ENCODE measurements at regions not wholly inside any gene's neighbourhood (a gene's known extent, or its start where the extent isn't known, plus 50 kb on each side); places are given as distances from the start of the nearest gene placed in this dataset.

DNA sequence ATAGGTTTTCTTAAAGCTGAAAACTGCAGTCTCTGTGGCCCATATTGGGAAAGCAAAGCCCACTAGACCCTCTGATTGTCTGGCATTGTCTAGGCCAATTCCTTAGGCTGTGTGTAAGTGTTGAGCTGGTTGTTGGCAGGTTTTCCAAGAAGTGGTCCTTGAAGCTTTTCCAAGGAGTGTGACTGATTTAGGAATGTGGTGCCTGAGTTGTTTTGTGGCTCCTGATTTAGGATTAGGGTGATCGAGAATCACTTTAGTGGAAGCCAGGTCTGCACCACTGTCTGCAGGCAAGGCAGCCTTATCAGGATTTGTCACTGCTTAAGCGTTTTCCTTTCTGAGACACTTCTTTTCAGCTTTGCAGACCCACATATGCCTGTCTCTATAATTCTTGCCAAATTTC is 339.0 kb upstream of the DDX53 start:
- no peaks in the 10 kb centered on the region for H3K4me1 ChIP-seq (ENCODE audit: control insufficient read depth, extremely low read depth, insufficient read depth, low read length)
- H3K9ac ChIP-seq (replicated peaks; ENCODE audit: extremely low read depth, insufficient read depth, low read length): no peak overlapping the region
- DNase-seq (ENCODE audit: low read depth, low spot score): no peak
- H4K20me1 ChIP-seq (replicated peaks; ENCODE audit: control insufficient read depth, extremely low read depth, insufficient read depth, low read length): no peaks in the 10 kb centered on the region
- ChIA-PET POLR2A (no interaction called here), CTCF (interaction anchor here (0.6 kb wide), 1 partner anchor 1035 kb away, joined by 3 read pairs; no protein-coding TSS in a partner anchor)
- intact Hi-C loops (cut with micrococcal nuclease): no loop called here
- no peaks in the 10 kb centered on the region for H3K79me2 ChIP-seq (ENCODE audit: control insufficient read depth, insufficient read depth, low read length)
- TF ChIP-seq, protein P1, sequence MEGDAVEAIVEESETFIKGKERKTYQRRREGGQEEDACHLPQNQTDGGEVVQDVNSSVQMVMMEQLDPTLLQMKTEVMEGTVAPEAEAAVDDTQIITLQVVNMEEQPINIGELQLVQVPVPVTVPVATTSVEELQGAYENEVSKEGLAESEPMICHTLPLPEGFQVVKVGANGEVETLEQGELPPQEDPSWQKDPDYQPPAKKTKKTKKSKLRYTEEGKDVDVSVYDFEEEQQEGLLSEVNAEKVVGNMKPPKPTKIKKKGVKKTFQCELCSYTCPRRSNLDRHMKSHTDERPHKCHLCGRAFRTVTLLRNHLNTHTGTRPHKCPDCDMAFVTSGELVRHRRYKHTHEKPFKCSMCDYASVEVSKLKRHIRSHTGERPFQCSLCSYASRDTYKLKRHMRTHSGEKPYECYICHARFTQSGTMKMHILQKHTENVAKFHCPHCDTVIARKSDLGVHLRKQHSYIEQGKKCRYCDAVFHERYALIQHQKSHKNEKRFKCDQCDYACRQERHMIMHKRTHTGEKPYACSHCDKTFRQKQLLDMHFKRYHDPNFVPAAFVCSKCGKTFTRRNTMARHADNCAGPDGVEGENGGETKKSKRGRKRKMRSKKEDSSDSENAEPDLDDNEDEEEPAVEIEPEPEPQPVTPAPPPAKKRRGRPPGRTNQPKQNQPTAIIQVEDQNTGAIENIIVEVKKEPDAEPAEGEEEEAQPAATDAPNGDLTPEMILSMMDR (IDR thresholded peaks at IDR 0.05; ENCODE audit: extremely low read depth in 1 of 2, insufficient read depth in 1 of 2, low read depth in 1 of 2, low read length in 2 of 2): no peak
- no peak for TF ChIP-seq MYC (IDR thresholded peaks at IDR 0.05; ENCODE audit: low read depth, low read length)
- no peak for TF ChIP-seq POLR2AphosphoS5 (IDR thresholded peaks at IDR 0.05; ENCODE audit: insufficient read depth, low read depth, low read length)
- no peak for TF ChIP-seq GATA2 (IDR thresholded peaks at IDR 0.05; ENCODE audit: insufficient read depth, insufficient read length, low read depth, low read length)
- TF ChIP-seq, protein P2, sequence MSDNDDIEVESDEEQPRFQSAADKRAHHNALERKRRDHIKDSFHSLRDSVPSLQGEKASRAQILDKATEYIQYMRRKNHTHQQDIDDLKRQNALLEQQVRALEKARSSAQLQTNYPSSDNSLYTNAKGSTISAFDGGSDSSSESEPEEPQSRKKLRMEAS (IDR thresholded peaks at IDR 0.05; ENCODE audit: insufficient read depth, insufficient read length): no peak
- no peak for TF ChIP-seq FOS (IDR thresholded peaks at IDR 0.05; ENCODE audit: borderline replicate concordance, insufficient read depth, low read length)
- TF ChIP-seq EZH2 (IDR thresholded peaks at IDR 0.05; ENCODE audit: borderline replicate concordance, low read depth, low read length, severe bottlenecking): no peak
- no peak for TF ChIP-seq POLR2A (IDR thresholded peaks at IDR 0.05; ENCODE audit: low read depth, low read length)
- no peak for TF ChIP-seq JUN (IDR thresholded peaks at IDR 0.05; ENCODE audit: borderline replicate concordance, insufficient read depth, insufficient read length, low read depth)
- no peak for FAIRE-seq
- H3K4me3 ChIP-seq (replicated peaks in 1 of 3; ENCODE audit: insufficient read depth in 1 of 3, low read depth in 1 of 3, low read length in 3 of 3): no peak overlapping the region
- no peak overlapping the region for H3K27ac ChIP-seq (ENCODE audit: insufficient read depth, low read depth, low read length)
- no peaks in the 10 kb centered on the region for H3K9me3 ChIP-seq (replicated peaks; ENCODE audit: control insufficient read depth, insufficient read depth, low read length)
- no peaks in the 10 kb centered on the region for H3K36me3 ChIP-seq (ENCODE audit: control insufficient read depth in 2 of 2, extremely low read depth in 1 of 2, insufficient read depth in 2 of 2, low read length in 2 of 2)
- BruUV-seq (replicated peaks): no TSS peak
- no peak overlapping the region for H2AFZ ChIP-seq (ENCODE audit: low read depth, low read length)
- H3K9me1 ChIP-seq (replicated peaks; ENCODE audit: control insufficient read depth, extremely low read depth, insufficient read depth, low read length): no peaks in the 10 kb centered on the region
- dilution Hi-C loops (cut with MboI; ENCODE audit: extremely low pct_ligation_motif_present, low sequenced_read_pairs): no loop called here
- H3K27me3 ChIP-seq (ENCODE audit: control insufficient read depth in 2 of 2, insufficient read depth in 2 of 2, low read length in 2 of 2): no peaks in the 10 kb centered on the region
- no peak overlapping the region for H3K4me2 ChIP-seq (ENCODE audit: insufficient read depth, low read length)
